Liver (tissue), 7 donors: ENCODE measurements at regions not wholly inside any gene's neighbourhood (a gene's known extent, or its start where the extent isn't known, plus 50 kb on each side); places are given as distances from the start of the nearest gene placed in this dataset.

Experiments
- DNase-seq: peaks from one replicate; pipeline ENCODE4 v3.0.0-alpha.2; 2017; ENCODE audit warnings: low spot score
- H3K27ac ChIP-seq, 2 donors: one replicate each; pipeline ENCODE4 v1.7.0; 2013; ENCODE audit warnings: inconsistent platforms in 2 of 2, low read length in 2 of 2, control low read depth in 1 of 2, low read depth in 1 of 2, mild to moderate bottlenecking in 1 of 2
- H3K27me3 ChIP-seq, 4 donors: one replicate each; pipeline versions ENCODE4 v1.6.1 to v1.7.0; 2013; ENCODE audit warnings: low read length in 3 of 4, inconsistent platforms in 1 of 4, mild to moderate bottlenecking in 1 of 4, moderate library complexity in 1 of 4; ENCODE audit not compliant: control insufficient read depth in 4 of 4, insufficient read depth in 4 of 4
- H3K36me3 ChIP-seq, 4 donors: one replicate each; pipeline versions ENCODE4 v1.6.1 to v1.7.0; 2013; ENCODE audit warnings: low read length in 3 of 4, mild to moderate bottlenecking in 3 of 4, low read depth in 1 of 4, moderate library complexity in 1 of 4; ENCODE audit not compliant: control insufficient read depth in 4 of 4, insufficient read depth in 3 of 4
- H3K4me1 ChIP-seq, 4 donors: one replicate each; pipeline versions ENCODE4 v1.6.1 to v1.7.0; 2013; ENCODE audit warnings: low read length in 3 of 4, mild to moderate bottlenecking in 3 of 4, moderate library complexity in 1 of 4; ENCODE audit not compliant: control insufficient read depth in 4 of 4, insufficient read depth in 4 of 4
- H3K4me3 ChIP-seq, 3 donors: one replicate each; pipeline versions ENCODE4 v1.6.1 to v1.7.0; 2013; ENCODE audit warnings: low read length in 3 of 3, control low read depth in 1 of 3, low read depth in 1 of 3, mild to moderate bottlenecking in 1 of 3
- H3K9ac ChIP-seq, 2 donors: one replicate each; pipeline ENCODE4 v1.7.0; 2013; ENCODE audit warnings: low read length in 2 of 2, mild to moderate bottlenecking in 2 of 2, moderate library complexity in 2 of 2, control low read depth in 1 of 2, low read depth in 1 of 2
- H3K9me3 ChIP-seq, 4 donors: one replicate each; pipeline versions ENCODE4 v1.6.1 to v1.7.0; 2013; ENCODE audit warnings: low read length in 3 of 4; ENCODE audit not compliant: control insufficient read depth in 4 of 4
- FOXA1 ChIP-seq: IDR thresholded peaks from 2 replicates; pipeline ENCODE4 v1.6.1; 2016; ENCODE audit warnings: antibody characterized with exemption
- FOXA2 ChIP-seq: IDR thresholded peaks from 2 replicates; pipeline ENCODE4 v1.6.1; 2016; ENCODE audit warnings: antibody characterized with exemption
- GABPA ChIP-seq, 2 donors: IDR thresholded peaks in 1 of 2; conservative IDR thresholded peaks in 1 of 2; 2 replicates each; pipeline ENCODE4 v1.6.1; 2016; ENCODE audit warnings: antibody characterized with exemption in 2 of 2, mild to moderate bottlenecking in 1 of 2, moderate library complexity in 1 of 2
- HNF4A ChIP-seq, 2 donors: conservative IDR thresholded peaks; 2 replicates each; pipeline ENCODE4 v1.6.1; 2016; ENCODE audit warnings: antibody characterized with exemption in 2 of 2, mild to moderate bottlenecking in 2 of 2
- MAX ChIP-seq: IDR thresholded peaks from 2 replicates; pipeline ENCODE4 v1.6.1; 2016; ENCODE audit warnings: antibody characterized with exemption
- NR2F2 ChIP-seq: IDR thresholded peaks from 2 replicates; pipeline ENCODE4 v1.6.1; 2016; ENCODE audit warnings: antibody characterized with exemption
- RAD21 ChIP-seq, 2 donors: IDR thresholded peaks; 2 replicates each; pipeline ENCODE4 v1.6.1; 2016; ENCODE audit warnings: antibody characterized with exemption in 2 of 2, mild to moderate bottlenecking in 2 of 2
- REST ChIP-seq: IDR thresholded peaks from 2 replicates; pipeline ENCODE4 v1.6.1; 2016; ENCODE audit warnings: antibody characterized with exemption, mild to moderate bottlenecking
- RXRA ChIP-seq, 2 donors: IDR thresholded peaks; 2 replicates each; pipeline ENCODE4 v1.6.1; 2017 to 2018; ENCODE audit warnings: antibody characterized with exemption in 2 of 2, mild to moderate bottlenecking in 1 of 2
- SP1 ChIP-seq: IDR thresholded peaks from 2 replicates; pipeline ENCODE4 v1.6.1; 2018; ENCODE audit warnings: antibody characterized with exemption, mild to moderate bottlenecking
- YY1 ChIP-seq: IDR thresholded peaks from 2 replicates; pipeline ENCODE4 v1.6.1; 2016; ENCODE audit warnings: antibody characterized with exemption, mild to moderate bottlenecking
- ZBTB33 ChIP-seq: IDR thresholded peaks from 2 replicates; pipeline ENCODE4 v1.6.1; 2016; ENCODE audit warnings: antibody characterized with exemption
- WGBS: extraction: QIAGEN DNeasy Blood & Tissue Kit; methylation state at CpG from one replicate; pipeline ENCODE4 v1.1.7; 2013; 5-methylcytosine and 5-hydroxymethylcytosine counted together
- TF ChIP-seq, protein P1 (sequence below): IDR thresholded peaks from 2 replicates; pipeline ENCODE4 v1.6.1; 2016; ENCODE audit warnings: antibody characterized with exemption
- donor health status: healthy.
- donor health status: healthy.
- donor health status: healthy.
- donor health status: healthy.

- 42% methylated on average over 1 of the region's 1 CpG for WGBS
- DNase-seq = no peak
- no peak overlapping the region for H3K27ac ChIP-seq
- no peaks in the 10 kb centered on the region for H3K36me3 ChIP-seq
- no peaks in the 10 kb centered on the region for H3K4me1 ChIP-seq
- H3K4me3 ChIP-seq = no peak overlapping the region
- no peak overlapping the region for H3K9ac ChIP-seq
- no peaks in the 10 kb centered on the region for H3K27me3 ChIP-seq
- H3K9me3 ChIP-seq = no peaks in the 10 kb centered on the region
- TF ChIP-seq REST = no peak
- TF ChIP-seq, protein P1, sequence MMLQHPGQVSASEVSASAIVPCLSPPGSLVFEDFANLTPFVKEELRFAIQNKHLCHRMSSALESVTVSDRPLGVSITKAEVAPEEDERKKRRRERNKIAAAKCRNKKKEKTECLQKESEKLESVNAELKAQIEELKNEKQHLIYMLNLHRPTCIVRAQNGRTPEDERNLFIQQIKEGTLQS = no peak
- TF ChIP-seq SP1 = no peak
- TF ChIP-seq YY1 = no peak
- no peak for TF ChIP-seq MAX
- TF ChIP-seq GABPA (IDR thresholded peaks at IDR 0.05 in 1 of 2, conservative IDR thresholded peaks at IDR 0.05 in 1 of 2) = no peak
- TF ChIP-seq RAD21 (IDR thresholded peaks at IDR 0.05) = no peak
- TF ChIP-seq NR2F2 = no peak
- TF ChIP-seq FOXA2 = no peak
- no peak for TF ChIP-seq ZBTB33
- TF ChIP-seq HNF4A (conservative IDR thresholded peaks at IDR 0.05) = no peak
Observed at GRCh38 chr13:37495046-37495445, 103.5 kb downstream of the POSTN start.

- no peak overlapping the region for H3K27ac ChIP-seq
- H3K27me3 ChIP-seq = no peaks in the 10 kb centered on the region
- H3K4me3 ChIP-seq = no peak overlapping the region
- no peaks in the 10 kb centered on the region for H3K36me3 ChIP-seq
- no peaks in the 10 kb centered on the region for H3K9me3 ChIP-seq
- no peaks in the 10 kb centered on the region for H3K4me1 ChIP-seq
- no peak for TF ChIP-seq FOXA1
- TF ChIP-seq SP1 = no peak
- DNase-seq = no peak
- 66% methylated on average over 3 of the region's 3 CpGs for WGBS
- H3K9ac ChIP-seq = no peak overlapping the region
Observed at GRCh38 chr13:37493775-37494174, 104.8 kb downstream of the POSTN start.

DNA sequence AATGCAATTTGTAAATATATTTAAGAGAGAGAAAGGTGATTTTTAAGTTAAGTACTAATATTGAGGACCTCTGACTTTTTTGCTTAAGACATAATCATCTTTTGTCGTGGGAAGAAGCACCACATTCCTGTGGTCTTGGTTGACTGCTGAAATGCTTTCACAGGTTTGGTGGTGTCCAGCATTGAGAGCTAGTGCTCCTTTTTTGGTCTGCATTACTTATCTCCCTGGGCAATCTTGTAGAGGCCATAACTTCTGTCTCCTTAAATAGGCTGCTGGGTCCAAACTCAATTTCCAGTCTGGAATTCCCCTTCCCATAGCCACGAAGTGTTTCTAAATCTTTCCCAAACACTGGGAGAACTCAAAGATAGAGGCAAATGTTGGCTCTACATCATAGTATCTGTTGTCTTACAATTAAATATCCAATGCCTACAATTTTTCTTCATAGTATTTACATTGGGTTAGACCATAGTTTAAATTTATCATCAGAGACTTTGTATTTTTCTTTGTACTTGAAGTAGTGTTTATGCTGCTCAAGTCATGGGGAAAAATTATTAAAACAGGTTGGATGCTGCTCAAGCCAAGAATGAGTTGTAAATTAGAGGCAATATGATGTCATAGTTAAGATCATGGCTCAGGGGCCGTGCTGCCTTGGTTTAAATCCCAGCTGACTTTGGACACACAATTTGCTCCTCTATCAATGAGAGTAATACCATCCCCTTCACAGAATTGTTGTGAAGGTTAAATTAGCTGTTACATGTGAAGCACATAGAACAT, 105.6 kb downstream of the POSTN start:
- WGBS = 51% methylated on average over 3 of the region's 3 CpGs
- no peak for DNase-seq

More for the DNA sequence above, 105.6 kb downstream of the POSTN start:
- no peaks in the 10 kb centered on the region for H3K4me1 ChIP-seq
- no peak for TF ChIP-seq RAD21 (IDR thresholded peaks at IDR 0.05)
- TF ChIP-seq YY1 = no peak
- no peak for TF ChIP-seq ZBTB33
- no peak for TF ChIP-seq RXRA (IDR thresholded peaks at IDR 0.05)
- no peak for TF ChIP-seq FOXA2
- TF ChIP-seq HNF4A (conservative IDR thresholded peaks at IDR 0.05) = no peak
- H3K9me3 ChIP-seq = no peaks in the 10 kb centered on the region
- no peak overlapping the region for H3K9ac ChIP-seq
- no peaks in the 10 kb centered on the region for H3K27me3 ChIP-seq
- H3K4me3 ChIP-seq = no peak overlapping the region
- H3K27ac ChIP-seq = no peak overlapping the region
- H3K36me3 ChIP-seq = no peaks in the 10 kb centered on the region
